A549 (cell line): ENCODE measurements at regions not wholly inside any gene's neighbourhood (a gene's known extent, or its start where the extent isn't known, plus 50 kb on each side); places are given as distances from the start of the nearest gene placed in this dataset.

Source experiments
- ATAC-seq, 2 experiments: fragments of 200-7000 bp in 1 of 2; fragments of >200 bp in 1 of 2; cut with Nextera tagmentation in 1 of 2; cut with Tn5 transposase in 1 of 2; 3 replicates each; pipeline versions ENCODE4 v1.8.0 to v1.9.1; 2018 to 2020; ENCODE audit warnings: mild to moderate bottlenecking in 1 of 2, moderate library complexity in 1 of 2
- CTCF ChIA-PET: fragments of 300-600 bp; sonication (Branson Sonifier 250); formaldehyde crosslinking; extraction: SDS; loops from one replicate; lab custom pipeline; 2021; ENCODE audit warnings: antibody characterized with exemption, inconsistent platforms; lab: Yijun Ruan, JAX
- POLR2A ChIA-PET: fragments of 350-600 bp; formaldehyde crosslinking; extraction: SDS; loops from one replicate; lab custom pipeline; 2021; ENCODE audit warnings: antibody characterized with exemption, inconsistent platforms; lab: Yijun Ruan, JAX
- DNase-seq, 2 experiments: peaks; one replicate each; pipeline versions ENCODE4 v3.0.0 to v3.0.0-alpha.2; 2011 to 2016; ENCODE audit warnings: low read depth in 1 of 2, low spot score in 1 of 2
- FAIRE-seq: peaks from 2 replicates; lab custom pipeline; 2011; peaks lifted over from hg19 to GRCh38; lab: Jason Lieb, UNC
- H3K27ac ChIP-seq, 2 experiments: fragments of >200 bp; sonication (Bioruptor Twin); formaldehyde crosslinking; 3 replicates each; pipeline ENCODE4 v1.5.1; 2016 to 2017
- H3K4me1 ChIP-seq: fragments of >200 bp; sonication (Bioruptor Twin); formaldehyde crosslinking; 3 replicates; pipeline ENCODE4 v1.6.1; 2016
- H3K4me2 ChIP-seq: fragments of >200 bp; sonication (Bioruptor Twin); formaldehyde crosslinking; 3 replicates; pipeline ENCODE4 v1.6.1; 2016
- H3K4me3 ChIP-seq: fragments of >200 bp; sonication (Bioruptor Twin); formaldehyde crosslinking; 3 replicates; pipeline ENCODE4 v1.5.1; 2016
- H3K9me3 ChIP-seq: fragments of >200 bp; sonication (Bioruptor Twin); formaldehyde crosslinking; 3 replicates; pipeline ENCODE4 v1.6.1; 2016
- EHF ChIP-seq: fragments of 250-450 bp; sonication (Bioruptor Pico); IDR thresholded peaks from 2 replicates; pipeline ENCODE4 v1.5.0; 2020; ENCODE audit warnings: mild to moderate bottlenecking
- EHMT2 ChIP-seq: fragments of 200-600 bp; sonication (generic); IDR thresholded peaks from 2 replicates; pipeline ENCODE4 v1.6.1; 2016; ENCODE audit warnings: antibody characterized with exemption, low read depth, mild to moderate bottlenecking, moderate library complexity
- GATA3 ChIP-seq: IDR thresholded peaks from 2 replicates; pipeline ENCODE4 v1.6.1; 2012; ENCODE audit warnings: borderline replicate concordance
- HEYL ChIP-seq: fragments of 250-450 bp; sonication (Bioruptor Pico); IDR thresholded peaks from 2 replicates; pipeline ENCODE4 v1.8.0; 2021; ENCODE audit warnings: mild to moderate bottlenecking, moderate library complexity
- HMGXB4 ChIP-seq: fragments of 250-450 bp; sonication (Bioruptor Pico); IDR thresholded peaks from 2 replicates; pipeline ENCODE4 v1.5.0; 2021; ENCODE audit warnings: mild to moderate bottlenecking, moderate library complexity, borderline replicate concordance
- HOXA7 ChIP-seq: fragments of 250-450 bp; sonication (Bioruptor Pico); IDR thresholded peaks from 2 replicates; pipeline ENCODE4 v1.5.0; 2020; ENCODE audit warnings: mild to moderate bottlenecking, moderate library complexity
- HOXB13 ChIP-seq: fragments of 250-450 bp; sonication (Bioruptor Pico); IDR thresholded peaks from 2 replicates; pipeline ENCODE4 v1.5.0; 2020; ENCODE audit warnings: low read depth, mild to moderate bottlenecking, moderate library complexity
- JUN ChIP-seq, 2 experiments: fragments of >200 bp; sonication (Bioruptor Twin); formaldehyde crosslinking; IDR thresholded peaks; 2 replicates in 1 of 2; 3 replicates in 1 of 2; pipeline ENCODE4 v1.6.1; 2016 to 2017
- NPAS2 ChIP-seq: fragments of 250-450 bp; sonication (Bioruptor Pico); IDR thresholded peaks from 2 replicates; pipeline ENCODE4 v1.8.0; 2022; ENCODE audit warnings: mild to moderate bottlenecking, moderate library complexity, borderline replicate concordance
- PHF8 ChIP-seq: fragments of 200-600 bp; sonication (generic); IDR thresholded peaks from 2 replicates; pipeline ENCODE4 v1.6.1; 2016; ENCODE audit warnings: low read depth, mild to moderate bottlenecking, antibody characterized with exemption, moderate library complexity, borderline replicate concordance
- POLR2AphosphoS2 ChIP-seq: conservative IDR thresholded peaks from 2 replicates; pipeline ENCODE4 v1.6.1; 2012; ENCODE audit warnings: low read length, improper control_type of control experiment, inconsistent platforms
- RCOR1 ChIP-seq: fragments of 150-350 bp; IDR thresholded peaks from 2 replicates; pipeline ENCODE4 v1.6.1; 2014; ENCODE audit warnings: antibody characterized with exemption, low read length, low read depth
- RNF2 ChIP-seq: fragments of 200-600 bp; sonication (generic); IDR thresholded peaks from 2 replicates; pipeline ENCODE4 v1.6.1; 2016; ENCODE audit warnings: low read depth, mild to moderate bottlenecking, antibody characterized with exemption, moderate library complexity, borderline replicate concordance
- SMC3 ChIP-seq: fragments of >200 bp; sonication (Bioruptor Twin); formaldehyde crosslinking; IDR thresholded peaks from 3 replicates; pipeline ENCODE4 v1.6.1; 2018; ENCODE audit warnings: inconsistent platforms
- ZC3H11A ChIP-seq: fragments of 450-650 bp; IDR thresholded peaks from 2 replicates; pipeline ENCODE4 v1.6.1; 2014; ENCODE audit warnings: antibody characterized with exemption, mild to moderate bottlenecking
- ZFP36 ChIP-seq: fragments of 450-650 bp; IDR thresholded peaks from 2 replicates; pipeline ENCODE4 v1.6.1; 2014; ENCODE audit warnings: borderline replicate concordance; ENCODE audit not compliant: partially characterized antibody
- ZSCAN20 ChIP-seq: fragments of 250-450 bp; sonication (Bioruptor Pico); IDR thresholded peaks from 2 replicates; pipeline ENCODE4 v1.8.0; 2022; ENCODE audit warnings: mild to moderate bottlenecking, moderate library complexity
- WGBS: methylation state at CpG from one replicate; pipeline ENCODE4 v1.1.6; 2017; ENCODE audit errors: missing lambda C conversion rate; 5-methylcytosine and 5-hydroxymethylcytosine counted together
- TF ChIP-seq, protein P1 (sequence below): fragments of 450-650 bp; IDR thresholded peaks from 2 replicates; pipeline ENCODE4 v1.6.1; 2014; ENCODE audit warnings: antibody characterized with exemption
- TF ChIP-seq, protein P2 (sequence below): IDR thresholded peaks from 2 replicates; pipeline ENCODE4 v1.6.1; 2012
- TF ChIP-seq, protein P3 (sequence below): fragments of 150-350 bp; IDR thresholded peaks from 2 replicates; pipeline ENCODE4 v1.6.1; 2014; ENCODE audit warnings: low read depth, mild to moderate bottlenecking, low read length

DNA sequence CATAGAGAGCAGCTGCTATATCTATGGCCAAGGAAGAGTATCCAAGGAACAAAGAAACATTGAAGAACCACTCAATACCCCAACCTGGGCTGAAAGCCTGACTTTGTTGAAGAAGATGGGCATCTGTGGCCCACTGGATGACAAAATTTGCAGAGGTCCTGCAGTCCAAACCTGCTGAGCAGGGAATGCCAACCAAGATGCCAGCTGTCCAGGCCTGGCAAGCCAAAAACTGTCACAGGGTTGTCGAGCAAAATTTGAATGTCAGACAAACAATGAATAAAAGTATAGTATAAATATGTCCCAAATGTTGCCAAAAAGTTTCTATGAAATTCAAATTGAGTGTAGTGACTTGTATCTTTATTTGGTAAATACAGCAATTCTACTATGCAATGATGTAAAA is 1040.2 kb downstream of the PCDH9 start (continued):
- TF ChIP-seq ZSCAN20 (CRISPR knock-in tag) (no peak), GATA3 (no peak), HMGXB4 (CRISPR knock-in tag) (no peak)

DNA sequence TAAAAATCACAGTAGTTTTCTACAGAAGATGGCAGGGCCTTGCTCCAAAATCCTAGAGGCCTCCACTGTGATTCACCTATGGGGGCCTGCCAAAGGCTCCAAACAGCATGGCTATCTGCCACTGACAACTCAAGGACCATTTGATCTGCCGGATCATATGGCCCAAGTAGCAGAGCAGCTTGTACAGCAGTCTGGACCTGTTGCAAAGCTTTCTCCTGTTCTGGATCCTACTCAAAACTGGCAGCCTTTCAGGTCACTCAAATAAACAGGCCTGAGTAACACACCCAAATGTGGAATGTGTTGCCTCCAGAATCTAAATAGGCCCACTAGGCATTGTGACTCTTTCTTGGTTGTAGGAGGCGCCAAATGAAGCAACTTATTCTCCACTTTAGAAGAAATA is 1049.3 kb downstream of the PCDH9 start:
- TF ChIP-seq ZFP36 (no peak), HOXB13 (no peak), HOXA7 (no peak), POLR2AphosphoS2 (no peak), NPAS2 (CRISPR knock-in tag) (no peak), JUN (IDR thresholded peaks at IDR 0.05) (no peak), ZC3H11A (no peak), HMGXB4 (CRISPR knock-in tag) (no peak), RNF2 (no peak), RCOR1 (no peak), HEYL (CRISPR knock-in tag) (no peak), PHF8 (no peak), EHMT2 (no peak), SMC3 (no peak), EHF (CRISPR knock-in tag) (no peak)
- TF ChIP-seq, protein P1, sequence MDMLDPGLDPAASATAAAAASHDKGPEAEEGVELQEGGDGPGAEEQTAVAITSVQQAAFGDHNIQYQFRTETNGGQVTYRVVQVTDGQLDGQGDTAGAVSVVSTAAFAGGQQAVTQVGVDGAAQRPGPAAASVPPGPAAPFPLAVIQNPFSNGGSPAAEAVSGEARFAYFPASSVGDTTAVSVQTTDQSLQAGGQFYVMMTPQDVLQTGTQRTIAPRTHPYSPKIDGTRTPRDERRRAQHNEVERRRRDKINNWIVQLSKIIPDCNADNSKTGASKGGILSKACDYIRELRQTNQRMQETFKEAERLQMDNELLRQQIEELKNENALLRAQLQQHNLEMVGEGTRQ, result no peak
- TF ChIP-seq, protein P2, sequence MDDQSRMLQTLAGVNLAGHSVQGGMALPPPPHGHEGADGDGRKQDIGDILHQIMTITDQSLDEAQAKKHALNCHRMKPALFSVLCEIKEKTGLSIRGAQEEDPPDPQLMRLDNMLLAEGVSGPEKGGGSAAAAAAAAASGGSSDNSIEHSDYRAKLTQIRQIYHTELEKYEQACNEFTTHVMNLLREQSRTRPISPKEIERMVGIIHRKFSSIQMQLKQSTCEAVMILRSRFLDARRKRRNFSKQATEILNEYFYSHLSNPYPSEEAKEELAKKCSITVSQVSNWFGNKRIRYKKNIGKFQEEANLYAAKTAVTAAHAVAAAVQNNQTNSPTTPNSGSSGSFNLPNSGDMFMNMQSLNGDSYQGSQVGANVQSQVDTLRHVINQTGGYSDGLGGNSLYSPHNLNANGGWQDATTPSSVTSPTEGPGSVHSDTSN, result no peak
- TF ChIP-seq, protein P3, sequence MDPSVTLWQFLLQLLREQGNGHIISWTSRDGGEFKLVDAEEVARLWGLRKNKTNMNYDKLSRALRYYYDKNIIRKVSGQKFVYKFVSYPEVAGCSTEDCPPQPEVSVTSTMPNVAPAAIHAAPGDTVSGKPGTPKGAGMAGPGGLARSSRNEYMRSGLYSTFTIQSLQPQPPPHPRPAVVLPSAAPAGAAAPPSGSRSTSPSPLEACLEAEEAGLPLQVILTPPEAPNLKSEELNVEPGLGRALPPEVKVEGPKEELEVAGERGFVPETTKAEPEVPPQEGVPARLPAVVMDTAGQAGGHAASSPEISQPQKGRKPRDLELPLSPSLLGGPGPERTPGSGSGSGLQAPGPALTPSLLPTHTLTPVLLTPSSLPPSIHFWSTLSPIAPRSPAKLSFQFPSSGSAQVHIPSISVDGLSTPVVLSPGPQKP, result no peak
- 90% methylated on average over 1 of the region's 2 CpGs for WGBS
- ATAC-seq (no peak), FAIRE-seq (no peak), DNase-seq (no peak)
- Histone ChIP-seq H3K27ac (no peak overlapping the region), H3K4me1 (no peaks in the 10 kb centered on the region), H3K4me3 (no peak overlapping the region), H3K9me3 (no peaks in the 10 kb centered on the region), H3K4me2 (no peak overlapping the region)
- CTCF ChIA-PET, result no interaction called here
- POLR2A ChIA-PET, result no interaction called here
